Ammon's horn (tissue), 1 donor: ENCODE measurements at regions not wholly inside any gene's neighbourhood (a gene's known extent, or its start where the extent isn't known, plus 50 kb on each side); places are given as distances from the start of the nearest gene placed in this dataset.
"Not testable (repeated sequence)": the region's sequence is repeated elsewhere in the genome, so short reads cannot be mapped to it uniquely, and the experiment has no call there.

ENCODE experiments used
- DNase-seq: peaks from one replicate; pipeline ENCODE4 v3.0.0-alpha.2; 2016; ENCODE audit warnings: low spot score

DNA sequence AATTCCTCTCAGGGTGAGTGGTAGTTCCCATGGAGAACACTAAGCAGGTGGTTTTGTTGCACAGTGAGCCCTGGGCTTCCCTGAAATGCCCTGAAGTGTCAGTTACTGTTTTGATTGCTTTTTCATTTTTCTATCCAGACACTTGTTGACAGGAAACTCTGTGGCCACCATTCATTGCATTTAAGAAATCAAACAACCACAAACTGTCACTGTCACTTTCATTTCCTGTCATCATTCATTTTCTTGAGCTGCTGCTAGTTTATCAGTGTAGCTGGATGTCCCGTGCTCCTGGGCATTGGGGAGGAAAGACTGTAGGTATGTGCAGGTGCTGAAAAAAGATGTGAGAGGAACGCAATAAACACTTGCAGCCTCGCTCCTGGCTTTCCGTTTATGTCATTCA, 891.6 kb upstream of the ZEB2 start:
- DNase-seq: no peak

DNA sequence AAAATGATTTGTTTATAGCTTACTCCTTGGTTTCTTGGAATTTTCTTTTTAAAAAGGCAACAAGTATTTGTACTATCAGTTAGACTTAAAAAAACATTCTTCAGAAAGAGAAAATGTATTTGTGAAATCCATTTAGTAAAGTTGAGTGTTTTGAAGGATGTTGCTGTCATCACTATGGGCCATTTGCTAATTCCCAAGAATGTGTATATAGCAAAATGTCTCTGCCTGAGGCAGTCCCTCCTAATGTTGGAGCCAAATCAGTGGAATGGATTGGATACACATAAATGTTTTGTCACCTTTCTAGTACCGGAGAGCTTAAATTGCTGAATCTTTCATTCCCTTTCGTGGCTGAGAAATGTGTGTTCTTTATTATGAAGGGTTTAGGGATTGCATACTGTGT, 890.2 kb upstream of the ZEB2 start:
- DNase-seq: no peak

DNA sequence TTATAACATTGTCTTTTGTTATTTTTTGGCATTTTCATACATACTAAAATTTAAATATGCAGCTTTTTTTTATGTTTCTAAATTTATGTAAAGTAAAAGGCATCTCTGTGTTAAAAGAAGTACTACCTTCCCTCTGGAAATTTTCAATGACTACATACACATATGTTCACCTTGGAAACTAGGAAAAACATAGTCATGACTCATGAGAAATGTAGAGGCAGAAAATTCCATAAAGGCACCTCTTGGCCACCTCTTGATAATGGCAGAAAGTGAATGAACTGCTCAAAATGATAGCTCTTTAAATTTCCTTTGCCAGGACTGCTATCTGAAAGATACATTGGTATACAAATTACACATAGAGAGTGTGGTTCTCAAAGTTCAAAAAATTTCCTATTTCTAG, 889.1 kb upstream of the ZEB2 start:
- DNase-seq: no peak

DNA sequence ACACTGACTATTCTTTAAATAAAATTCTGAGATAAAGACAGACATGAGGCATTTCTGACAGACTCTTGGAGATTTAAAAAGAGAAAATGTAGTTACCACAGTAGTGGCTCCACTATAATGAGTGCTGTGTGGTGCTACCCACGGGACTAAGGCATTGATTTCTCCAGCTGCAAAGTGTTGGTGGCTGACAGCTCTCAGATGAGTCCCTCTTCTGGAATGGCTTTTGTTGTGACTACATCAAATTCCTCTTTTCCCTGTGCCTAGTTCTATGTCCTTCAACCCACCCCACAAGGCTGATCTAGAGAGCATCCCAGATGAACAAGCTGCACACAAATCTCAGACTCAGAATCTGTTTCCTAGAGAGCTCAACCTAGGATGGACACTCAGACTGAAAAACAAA, 884.8 kb upstream of the ZEB2 start:
- no peak for DNase-seq

DNA sequence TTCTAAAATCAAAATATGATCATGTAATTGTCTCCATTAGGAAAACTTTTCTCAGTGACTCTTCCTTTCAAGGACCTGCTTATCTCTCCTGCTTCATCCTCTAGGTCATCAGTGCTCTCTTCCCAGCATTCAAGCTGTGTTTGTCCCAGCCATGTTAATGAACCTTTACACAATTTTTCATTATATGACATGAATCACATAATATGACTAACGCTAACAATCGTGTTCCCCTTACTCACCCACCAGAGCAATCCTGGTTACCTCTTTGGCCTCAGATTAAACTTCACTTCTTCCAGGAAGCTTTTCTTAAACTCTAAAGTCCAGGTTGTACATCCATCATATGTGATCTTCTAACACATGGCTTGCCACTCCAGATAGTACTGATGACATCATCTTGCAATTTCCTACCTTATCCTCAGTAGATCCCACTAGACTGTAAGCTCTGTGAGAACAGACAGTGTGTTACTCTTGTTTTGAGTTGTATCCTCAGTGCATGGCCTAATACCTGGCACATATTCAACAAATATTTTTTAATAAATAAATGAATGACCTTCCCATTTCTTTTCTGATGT, 882.9 kb upstream of the ZEB2 start:
- no peak for DNase-seq

DNA sequence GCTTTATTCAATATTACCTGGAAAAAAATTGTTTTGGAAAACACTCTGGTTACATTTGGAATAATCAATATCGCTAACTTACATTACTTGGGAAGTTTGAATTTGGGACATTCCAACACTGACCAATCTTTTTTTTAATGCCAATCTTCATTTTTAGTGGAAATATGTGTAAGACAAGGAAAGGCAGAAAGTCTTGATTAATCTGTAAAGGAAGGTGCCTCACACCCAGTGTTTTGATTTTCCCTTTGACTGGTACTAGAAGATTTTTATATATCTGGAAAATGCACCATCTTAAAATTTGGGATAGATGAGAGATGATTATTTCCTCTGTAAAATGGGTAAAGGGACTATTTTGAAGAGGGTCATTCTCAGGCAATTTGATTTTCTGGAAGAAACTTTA, 879.2 kb upstream of the ZEB2 start:
- no peak for DNase-seq

DNA sequence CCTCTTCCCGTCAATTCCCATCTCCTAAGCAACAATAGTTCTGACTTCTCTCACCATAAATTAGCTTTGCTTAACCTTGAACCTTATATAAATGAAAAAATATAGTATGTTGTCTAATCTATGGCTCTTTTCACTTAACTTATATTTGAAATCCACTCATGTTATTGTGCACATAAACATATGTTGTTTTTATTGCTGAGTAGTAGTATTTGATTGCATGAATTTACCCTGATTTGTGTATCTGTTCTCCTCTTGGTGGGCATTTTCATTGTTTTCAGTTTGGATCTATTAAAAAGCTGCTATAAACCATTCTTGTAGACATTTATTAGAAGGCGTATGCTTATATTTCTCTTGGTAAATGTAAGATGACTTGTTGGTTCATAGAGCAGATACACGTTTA, 874.3 kb upstream of the ZEB2 start:
- no peak for DNase-seq

DNA sequence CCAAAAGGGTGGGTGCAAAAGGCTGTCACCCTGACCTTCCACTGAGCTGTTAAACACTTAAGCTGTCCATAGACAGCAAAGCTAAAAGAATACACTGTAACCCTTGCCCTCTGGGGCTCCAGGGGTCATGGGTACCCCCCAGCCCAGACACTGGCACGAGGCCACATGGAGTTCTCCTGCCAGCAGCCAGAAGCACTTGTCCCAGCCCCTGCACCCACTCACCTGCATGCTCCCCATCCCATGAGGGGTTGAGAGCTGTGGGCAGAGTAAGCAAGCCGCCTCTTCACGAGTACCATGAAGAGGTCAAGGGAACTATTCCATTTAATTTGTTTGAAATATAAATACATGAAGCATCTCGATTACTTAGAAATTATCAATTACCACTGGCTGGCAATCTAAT, 867.1 kb upstream of the ZEB2 start:
- DNase-seq: no peak

DNA sequence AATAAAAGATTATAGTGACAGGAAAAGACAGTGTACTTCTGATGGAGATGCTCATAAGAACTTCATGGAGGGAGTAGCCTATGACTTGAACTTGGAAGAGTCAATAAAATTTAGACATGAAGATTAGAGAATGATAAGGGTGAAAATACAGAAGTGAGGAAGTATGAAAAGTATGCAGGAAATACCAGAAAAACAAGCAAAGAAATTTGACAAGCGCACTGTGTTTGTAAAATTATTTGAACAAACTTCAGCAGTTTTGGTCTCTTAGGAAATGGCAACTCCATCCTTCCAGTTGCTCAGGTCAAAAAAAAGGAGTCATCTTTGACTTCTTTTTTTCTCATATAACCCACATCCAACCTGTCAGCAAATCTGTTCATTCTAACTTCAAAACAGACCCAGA, 864.0 kb upstream of the ZEB2 start:
- DNase-seq: no peak

DNA sequence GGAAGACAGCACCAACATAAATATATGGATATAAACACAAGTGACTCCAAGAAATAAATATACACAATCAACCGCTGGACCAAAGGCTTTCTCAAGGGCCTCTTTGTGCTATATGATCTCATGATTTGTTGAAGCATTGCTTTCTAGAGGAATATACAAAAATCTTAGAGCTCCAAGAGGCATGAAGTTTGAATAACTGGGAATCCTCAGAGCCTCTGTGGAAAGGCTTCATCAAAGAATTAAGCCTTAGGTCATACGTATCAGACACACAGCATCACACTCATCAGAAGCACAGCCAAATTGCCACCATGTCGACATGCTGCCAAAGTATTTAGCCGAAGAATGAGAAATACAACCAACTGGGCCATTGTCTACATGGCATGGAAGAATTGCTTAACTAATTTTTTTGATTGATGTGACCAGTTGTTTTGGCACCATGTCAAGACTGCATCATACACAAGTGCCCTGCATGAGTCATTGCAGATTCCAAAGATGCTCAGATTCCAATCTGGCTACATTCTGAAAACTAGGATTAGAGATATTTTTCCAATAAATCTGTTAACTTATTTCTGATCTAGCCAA, 860.6 kb upstream of the ZEB2 start:
- DNase-seq: no peak

DNA sequence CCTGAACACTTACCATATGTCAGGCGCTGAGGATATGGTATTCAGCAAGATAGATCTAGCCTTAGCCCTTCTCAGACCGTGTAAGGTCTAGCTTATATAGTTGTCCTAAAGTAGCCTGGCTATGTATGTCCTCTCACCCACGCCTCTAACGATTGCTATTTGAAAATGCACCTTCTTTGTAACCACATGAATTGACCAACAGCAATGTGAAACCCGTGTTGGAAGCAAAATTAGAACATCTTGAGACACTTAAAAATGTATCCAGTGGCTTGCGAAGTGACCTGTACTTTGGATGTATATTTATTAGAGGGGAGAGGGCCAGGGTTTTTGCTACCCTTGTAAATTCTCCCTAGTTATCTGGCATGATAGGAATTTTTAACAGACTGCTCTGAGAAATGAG, 860.0 kb upstream of the ZEB2 start:
- no peak for DNase-seq

DNA sequence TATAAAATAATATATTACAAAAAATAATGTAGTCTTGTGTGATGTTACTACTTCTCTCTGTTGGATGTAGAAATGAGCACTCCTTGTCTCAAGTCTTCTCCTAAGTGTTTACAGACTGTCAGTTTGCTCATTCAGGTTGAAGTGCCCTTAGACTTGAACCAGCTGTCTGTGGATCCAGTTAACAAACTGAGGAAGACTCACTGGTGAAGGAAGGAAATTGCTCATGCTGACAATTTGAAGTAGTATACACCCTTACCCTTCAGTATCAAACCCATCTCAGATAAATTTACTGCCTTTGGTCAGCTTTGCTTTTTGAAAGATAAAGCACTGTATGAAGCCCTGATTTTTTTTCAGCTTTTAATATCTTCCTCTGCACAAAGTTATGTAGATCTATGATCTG, 854.2 kb upstream of the ZEB2 start:
- DNase-seq: no peak

DNA sequence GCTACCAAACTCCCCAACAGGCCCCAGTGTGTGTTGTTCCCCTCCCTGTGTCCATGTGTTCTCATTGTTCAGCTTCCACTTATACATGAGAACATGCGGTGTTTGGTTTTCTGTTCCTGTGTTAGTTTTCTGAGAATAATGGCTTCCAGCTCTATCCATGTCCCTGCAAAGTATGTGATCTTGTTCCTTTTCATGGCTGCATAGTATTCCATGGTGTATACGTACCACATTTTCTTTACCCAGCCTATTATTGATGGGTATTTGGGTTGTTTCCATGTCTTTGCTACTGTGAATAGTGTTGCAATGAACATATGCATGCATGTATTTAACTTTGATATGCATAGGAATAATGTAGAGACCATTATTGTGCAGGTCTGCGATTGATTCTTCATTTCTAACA, 847.4 kb upstream of the ZEB2 start:
- not testable (repeated sequence) for DNase-seq

DNA sequence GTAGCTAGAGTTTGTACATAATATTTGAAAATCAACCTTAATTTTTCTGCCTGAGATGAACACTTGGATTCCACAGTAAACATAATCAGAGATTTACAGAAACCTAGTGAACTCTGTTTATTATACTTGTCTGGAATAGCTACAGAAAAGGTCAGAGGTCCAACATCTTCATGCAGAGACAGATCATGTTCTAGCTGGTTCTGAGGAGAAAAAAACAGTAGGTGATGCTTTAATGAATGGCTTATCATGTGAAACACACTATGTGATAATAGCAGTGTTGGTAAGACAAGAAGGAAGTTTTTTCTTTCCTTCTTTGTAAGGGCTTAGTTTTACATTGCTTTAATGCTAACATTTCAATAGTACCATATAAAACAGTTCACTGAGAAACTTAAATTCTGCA, 846.4 kb upstream of the ZEB2 start:
- no peak for DNase-seq

DNA sequence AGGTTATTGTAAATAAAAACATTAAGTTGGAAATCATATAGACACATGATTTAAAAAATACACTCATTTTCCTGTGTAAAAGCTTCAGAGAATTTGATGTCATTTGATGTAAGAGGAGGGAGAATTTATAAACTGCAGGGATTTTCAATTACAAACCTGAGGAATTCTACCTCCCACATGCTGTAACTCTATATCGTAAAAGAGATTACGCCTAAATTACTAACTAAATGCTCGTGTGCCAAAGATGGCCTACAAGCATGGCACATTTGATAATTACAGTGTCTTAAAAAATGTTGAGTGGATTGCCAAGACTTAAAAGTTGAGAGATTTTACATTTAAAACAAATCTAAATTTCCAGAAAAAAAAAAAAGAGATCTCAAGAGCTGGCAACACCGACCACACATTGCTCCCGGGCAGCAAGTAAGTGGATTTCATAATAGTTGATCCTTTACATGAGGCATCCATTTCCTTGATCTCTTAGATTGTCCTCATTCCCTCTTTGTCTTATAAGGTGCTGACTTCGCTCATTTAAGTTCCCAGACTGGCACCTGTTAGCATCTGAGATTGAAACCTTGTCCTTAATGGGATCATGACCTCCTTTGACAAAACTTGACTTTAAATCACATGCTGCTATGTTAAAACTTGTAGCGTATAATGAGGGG, 840.3 kb upstream of the ZEB2 start:
- DNase-seq: no peak

DNA sequence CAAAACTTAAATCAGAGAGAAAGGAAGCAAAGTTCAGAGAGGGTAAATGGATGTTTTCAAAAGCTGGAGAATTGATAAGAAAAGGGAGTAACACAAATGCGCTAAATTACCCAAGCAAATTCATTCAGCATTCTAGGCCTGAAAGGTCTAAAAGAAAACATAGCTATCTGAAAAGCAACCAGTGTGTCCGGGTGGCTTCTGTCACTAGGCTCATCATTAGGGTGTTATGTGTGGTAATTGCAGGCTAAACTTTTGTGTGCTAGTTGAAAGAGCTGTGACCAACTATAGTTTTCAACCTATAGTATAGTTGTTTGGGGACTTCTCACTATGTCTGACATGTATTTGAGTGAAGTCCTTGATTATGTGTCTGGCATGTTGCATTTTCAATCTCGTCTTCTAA, 839.6 kb upstream of the ZEB2 start:
- no peak for DNase-seq

DNA sequence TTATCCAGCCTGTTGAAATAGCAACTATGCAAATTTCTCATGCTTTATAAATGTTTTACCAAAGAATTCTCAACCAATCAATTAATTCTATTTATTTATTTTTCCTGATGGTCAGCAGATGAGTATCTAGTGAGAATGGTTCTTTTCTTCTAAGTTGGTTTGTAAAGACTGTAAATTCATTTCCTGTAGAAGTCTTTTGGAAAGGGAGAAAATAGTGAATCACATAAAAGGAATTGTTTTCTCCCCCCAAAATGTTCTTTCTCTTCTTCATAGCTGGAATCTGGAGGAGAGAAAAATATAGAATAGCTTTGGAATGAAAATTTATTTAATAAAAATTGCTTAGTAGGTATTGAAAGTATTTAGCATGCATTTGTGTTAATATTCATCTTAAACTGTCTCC, 836.1 kb upstream of the ZEB2 start:
- no peak for DNase-seq

DNA sequence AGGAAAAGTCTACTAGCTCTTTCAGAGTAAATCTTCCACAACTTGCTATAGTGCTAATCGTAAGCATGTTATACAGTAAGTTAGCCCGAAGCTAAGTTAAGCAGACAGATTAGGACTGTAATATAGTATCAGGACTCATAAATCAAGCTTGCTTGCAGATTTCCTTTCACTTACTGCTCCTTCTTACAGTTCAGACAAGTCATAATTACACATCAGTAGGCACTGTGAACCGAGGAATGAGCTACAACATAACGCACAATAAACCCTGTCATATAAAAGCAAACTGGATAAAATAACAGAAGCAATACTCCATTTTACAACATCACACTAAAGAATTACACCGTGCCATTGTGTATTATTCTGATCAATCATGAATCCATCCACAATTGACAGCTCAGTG, 832.6 kb upstream of the ZEB2 start:
- DNase-seq: no peak

DNA sequence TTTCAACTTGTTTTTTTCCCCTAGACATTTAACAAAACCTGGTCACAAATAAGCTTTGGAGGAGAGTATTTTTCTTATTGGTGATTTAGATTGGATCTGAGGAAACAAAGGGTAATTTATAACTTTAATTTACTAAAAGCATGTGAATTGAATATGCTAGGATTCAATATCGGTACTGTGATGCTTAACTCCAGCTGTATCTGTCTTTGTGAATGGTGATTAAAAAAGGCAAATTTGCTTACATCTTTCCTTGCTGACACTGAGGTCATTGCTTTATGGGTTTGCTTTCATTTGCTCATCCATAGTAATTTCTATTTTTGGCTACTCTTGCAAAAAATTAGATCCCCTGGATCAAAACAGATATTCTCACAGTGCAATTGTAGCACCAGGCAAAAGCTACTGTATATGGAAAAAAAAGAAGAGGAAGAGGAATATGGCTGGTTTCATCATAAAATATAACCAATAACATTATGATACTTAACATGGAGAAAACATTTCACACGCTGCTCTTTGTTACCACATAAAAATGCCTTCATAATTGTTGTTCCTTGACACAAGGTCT, 832.0 kb upstream of the ZEB2 start:
- DNase-seq: no peak

DNA sequence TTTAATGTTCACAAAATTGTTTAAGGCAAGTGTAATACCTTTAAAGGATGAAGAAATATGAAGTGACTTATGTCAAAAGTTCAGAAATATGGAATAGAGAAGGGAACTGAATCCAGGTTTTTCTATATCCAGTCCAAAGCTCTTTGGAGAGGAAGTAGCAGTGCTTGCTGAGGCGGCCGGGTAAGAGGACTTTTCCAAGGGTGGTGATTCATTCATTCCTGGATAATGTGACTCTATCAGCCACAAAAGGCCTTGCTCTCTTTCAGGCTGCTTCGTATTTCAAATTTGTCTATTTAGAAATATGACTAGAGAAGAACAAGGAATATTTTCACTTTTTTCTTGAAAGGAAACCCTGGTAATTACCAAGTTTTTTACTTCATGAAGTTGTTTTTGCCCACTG, 830.1 kb upstream of the ZEB2 start:
- no peak for DNase-seq

DNA sequence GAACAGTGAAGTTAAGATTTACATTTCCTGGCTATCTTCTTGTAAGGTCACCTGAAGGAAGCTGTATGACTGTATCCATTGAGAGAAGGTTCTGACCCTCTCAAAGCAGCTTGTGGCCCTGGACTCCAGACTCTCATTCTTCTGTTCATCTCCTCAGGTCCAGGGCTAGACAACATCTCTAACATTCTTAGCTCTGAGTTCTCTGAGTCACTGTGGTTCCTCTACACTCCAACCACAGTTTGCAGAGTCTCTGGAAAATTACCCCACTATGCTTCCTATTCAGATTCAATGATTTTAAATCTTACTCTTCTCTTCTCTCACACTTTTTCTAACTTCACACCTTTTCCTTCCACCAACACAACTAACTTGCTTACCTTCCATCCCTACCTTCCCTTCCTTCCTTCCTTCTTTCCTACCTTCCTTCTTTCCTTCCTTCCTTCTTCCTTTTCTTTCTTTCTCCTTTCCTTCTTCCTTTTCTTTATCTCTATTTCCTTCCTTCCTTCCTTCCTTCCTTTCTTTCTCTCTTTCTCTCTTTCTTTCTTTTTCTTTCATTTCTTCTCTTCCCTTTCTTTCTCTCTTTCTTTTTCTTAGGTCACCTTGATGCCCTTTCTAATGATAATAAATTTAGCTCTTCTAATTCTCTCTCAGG, 824.3 kb upstream of the ZEB2 start:
- no peak for DNase-seq

DNA sequence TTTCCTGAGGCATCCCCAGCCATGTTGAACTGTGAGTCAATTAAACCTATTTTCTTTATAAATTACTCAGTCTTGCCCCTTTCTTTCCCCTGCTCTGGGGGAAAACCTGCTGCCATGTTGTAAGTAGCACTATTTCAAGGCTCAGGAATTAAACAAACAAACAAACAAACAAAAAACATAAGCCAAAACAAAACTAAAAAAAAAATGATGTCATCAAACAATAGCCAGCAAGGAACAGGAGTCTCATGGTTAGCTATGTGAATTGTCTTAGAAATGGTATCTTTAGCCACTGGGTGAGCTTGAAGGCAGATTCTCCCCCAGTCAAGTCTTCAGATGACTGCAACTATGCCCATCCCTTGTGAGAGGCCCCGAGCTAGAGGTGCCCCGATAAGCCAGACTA, 823.4 kb upstream of the ZEB2 start:
- DNase-seq: no peak

DNA sequence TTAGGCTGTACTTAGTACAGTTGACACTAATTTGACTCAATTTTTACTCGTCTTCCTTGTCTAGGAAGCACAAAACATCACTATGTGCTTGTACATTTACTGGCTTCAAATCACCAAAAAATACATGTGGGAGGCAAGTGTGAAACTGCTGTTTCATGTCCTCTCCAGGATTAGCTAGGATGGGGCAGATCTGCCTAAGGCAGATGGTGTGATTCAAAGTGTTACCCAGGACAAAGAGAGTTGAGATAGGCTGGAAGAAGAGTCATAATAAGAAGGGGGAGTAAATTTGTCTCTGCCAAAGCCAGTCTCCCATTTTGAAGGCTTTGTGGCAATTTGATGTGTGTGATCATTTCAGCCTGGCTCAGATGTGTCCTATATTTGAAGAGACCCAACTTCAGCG, 821.6 kb upstream of the ZEB2 start:
- peak; percentile 57 for DNase-seq
